ENCODE measurements at regions not wholly inside any gene's neighbourhood (a gene's known extent, or its start where the extent isn't known, plus 50 kb on each side); places are given as distances from the start of the nearest gene placed in this dataset.

GRCh38 chr13:90070362-90070761 lies 1277.1 kb upstream of the MIR17HG start:
- ChIA-PET CTCF (no interaction called here), POLR2A (no interaction called here), RAD21 (ENCODE audit: low non-redundant PET in 1 of 2, low total read pairs in 2 of 2, uncharacterized antibody in 2 of 2, unreplicated experiment in 2 of 2) (no interaction called here)
- DNase-seq (ENCODE audit: low read depth, low spot score) (no peak), ATAC-seq (no peak)
- no peak overlapping the region for H3K27ac ChIP-seq (ENCODE audit: low read depth, low read length)
- intact Hi-C loops (cut with micrococcal nuclease), result no loop called here
- no peak overlapping the region for H3K4me3 ChIP-seq (replicated peaks in 1 of 2; ENCODE audit: low read depth in 1 of 2, low read length in 2 of 2)
- H3K9me3 ChIP-seq (ENCODE audit: control insufficient read depth in 1 of 2, insufficient read depth in 1 of 2, low read depth in 1 of 2, low read length in 2 of 2), result no peaks in the 10 kb centered on the region; a peak in 1 of 4 replicates
- H3K9ac ChIP-seq (ENCODE audit: low read length), result no peak overlapping the region
- no peak overlapping the region for H2AFZ ChIP-seq (ENCODE audit: low read depth, low read length, poor library complexity, severe bottlenecking)
- BruUV-seq (replicated peaks), result no TSS peak
- H3K4me2 ChIP-seq (ENCODE audit: low read length), result no peak overlapping the region
- no peaks in the 10 kb centered on the region for H3K79me2 ChIP-seq (ENCODE audit: insufficient read depth, low read length)
- TF ChIP-seq ZFX (IDR thresholded peaks at IDR 0.05), result no peak
- TF ChIP-seq CEBPB (IDR thresholded peaks at IDR 0.05; ENCODE audit: low read depth), result no peak
- H3K27me3 ChIP-seq (ENCODE audit: insufficient read depth, low read length), result no peaks in the 10 kb centered on the region
- no peaks in the 10 kb centered on the region for H4K20me1 ChIP-seq (ENCODE audit: insufficient read depth)
- H3K9me2 ChIP-seq (ENCODE audit: insufficient read depth), result no peaks in the 10 kb centered on the region
- no peaks in the 10 kb centered on the region for H3K4me1 ChIP-seq (ENCODE audit: control insufficient read depth in 1 of 2, insufficient read depth in 2 of 2, low read length in 2 of 2)
- no peaks in the 10 kb centered on the region for H3K36me3 ChIP-seq (ENCODE audit: control insufficient read depth in 1 of 2, insufficient read depth in 2 of 2, low read length in 2 of 2)

GRCh38 chr13:90070837-90071525 lies 1276.5 kb upstream of the MIR17HG start:
- intact Hi-C loops (cut with micrococcal nuclease), result no loop called here
- no peaks in the 10 kb centered on the region for H4K20me1 ChIP-seq (ENCODE audit: insufficient read depth)
- no peak overlapping the region for H3K27ac ChIP-seq (ENCODE audit: low read depth, low read length)
- H3K4me1 ChIP-seq (ENCODE audit: control insufficient read depth in 1 of 2, insufficient read depth in 2 of 2, low read length in 2 of 2), result no peaks in the 10 kb centered on the region
- DNase-seq (ENCODE audit: low read depth, low spot score) (no peak), ATAC-seq (no peak)
- H3K4me3 ChIP-seq (replicated peaks in 1 of 2; ENCODE audit: low read depth in 1 of 2, low read length in 2 of 2), result no peak overlapping the region
- RAD21 ChIA-PET (ENCODE audit: low non-redundant PET in 1 of 2, low total read pairs in 2 of 2, uncharacterized antibody in 2 of 2, unreplicated experiment in 2 of 2), result no interaction called here
- H3K9ac ChIP-seq (ENCODE audit: low read length), result no peak overlapping the region
- H3K9me2 ChIP-seq (ENCODE audit: insufficient read depth), result no peaks in the 10 kb centered on the region
- H3K4me2 ChIP-seq (ENCODE audit: low read length), result no peak overlapping the region
- H2AFZ ChIP-seq (ENCODE audit: low read depth, low read length, poor library complexity, severe bottlenecking), result no peak overlapping the region
- H3K27me3 ChIP-seq (ENCODE audit: insufficient read depth, low read length), result no peaks in the 10 kb centered on the region
- no peaks in the 10 kb centered on the region for H3K36me3 ChIP-seq (ENCODE audit: control insufficient read depth in 1 of 2, insufficient read depth in 2 of 2, low read length in 2 of 2)
- BruUV-seq (replicated peaks), result no TSS peak
- H3K79me2 ChIP-seq (ENCODE audit: insufficient read depth, low read length), result no peaks in the 10 kb centered on the region
- no peaks in the 10 kb centered on the region; a peak in 1 of 4 replicates for H3K9me3 ChIP-seq (ENCODE audit: control insufficient read depth in 1 of 2, insufficient read depth in 1 of 2, low read depth in 1 of 2, low read length in 2 of 2)
- POLR2A ChIA-PET, result no interaction called here
- TF ChIP-seq EZH2 (IDR thresholded peaks at IDR 0.05) (no peak), EGR1 (IDR thresholded peaks at IDR 0.05; ENCODE audit: low read depth) (no peak), CTCF (IDR thresholded peaks at IDR 0.05 in 2 of 3, conservative IDR thresholded peaks at IDR 0.05 in 1 of 3; ENCODE audit: borderline replicate concordance in 1 of 3, insufficient read depth in 1 of 3, low read depth in 2 of 3, low read length in 2 of 3) (no peak), EZH2phosphoT487 (IDR thresholded peaks at IDR 0.05; ENCODE audit: borderline replicate concordance) (no peak), ZBTB33 (IDR thresholded peaks at IDR 0.05; ENCODE audit: extremely low read depth, insufficient replicate concordance, low read length) (no peak), YY1 (IDR thresholded peaks at IDR 0.05; ENCODE audit: extremely low read depth, insufficient replicate concordance, low read depth, low read length) (no peak), SIN3A (IDR thresholded peaks at IDR 0.05; ENCODE audit: low read depth) (no peak)
- CTCF ChIA-PET, result no interaction called here

Measured in HCT116 (cell line).